ENCODE measurements at regions not wholly inside any gene's neighbourhood (a gene's known extent, or its start where the extent isn't known, plus 50 kb on each side); places are given as distances from the start of the nearest gene placed in this dataset.

GRCh38 chr2:176777262-176777661 lies 435.3 kb upstream of the HNRNPA3 start:
- Histone ChIP-seq H3K27me3 (replicated peaks; ENCODE audit: control insufficient read depth, insufficient read depth, low read length) (no peaks in the 10 kb centered on the region), H3K36me3 (ENCODE audit: control insufficient read depth, insufficient read depth, low read length) (no peaks in the 10 kb centered on the region), H3K4me3 (replicated peaks; ENCODE audit: low read depth, low read length) (no peak overlapping the region)
- DNase-seq (ENCODE audit: extremely low read depth, insufficient read length), result no peak
- TF ChIP-seq, protein P1, sequence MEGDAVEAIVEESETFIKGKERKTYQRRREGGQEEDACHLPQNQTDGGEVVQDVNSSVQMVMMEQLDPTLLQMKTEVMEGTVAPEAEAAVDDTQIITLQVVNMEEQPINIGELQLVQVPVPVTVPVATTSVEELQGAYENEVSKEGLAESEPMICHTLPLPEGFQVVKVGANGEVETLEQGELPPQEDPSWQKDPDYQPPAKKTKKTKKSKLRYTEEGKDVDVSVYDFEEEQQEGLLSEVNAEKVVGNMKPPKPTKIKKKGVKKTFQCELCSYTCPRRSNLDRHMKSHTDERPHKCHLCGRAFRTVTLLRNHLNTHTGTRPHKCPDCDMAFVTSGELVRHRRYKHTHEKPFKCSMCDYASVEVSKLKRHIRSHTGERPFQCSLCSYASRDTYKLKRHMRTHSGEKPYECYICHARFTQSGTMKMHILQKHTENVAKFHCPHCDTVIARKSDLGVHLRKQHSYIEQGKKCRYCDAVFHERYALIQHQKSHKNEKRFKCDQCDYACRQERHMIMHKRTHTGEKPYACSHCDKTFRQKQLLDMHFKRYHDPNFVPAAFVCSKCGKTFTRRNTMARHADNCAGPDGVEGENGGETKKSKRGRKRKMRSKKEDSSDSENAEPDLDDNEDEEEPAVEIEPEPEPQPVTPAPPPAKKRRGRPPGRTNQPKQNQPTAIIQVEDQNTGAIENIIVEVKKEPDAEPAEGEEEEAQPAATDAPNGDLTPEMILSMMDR (IDR thresholded peaks at IDR 0.05; ENCODE audit: insufficient read depth, low read length, poor library complexity, severe bottlenecking), result no peak

- H3K27me3 ChIP-seq (replicated peaks; ENCODE audit: control insufficient read depth, insufficient read depth, low read length), result no peaks in the 10 kb centered on the region
- TF ChIP-seq, protein P1 (IDR thresholded peaks at IDR 0.05; ENCODE audit: insufficient read depth, low read length, poor library complexity, severe bottlenecking), result no peak
- H3K36me3 ChIP-seq (ENCODE audit: control insufficient read depth, insufficient read depth, low read length), result no peaks in the 10 kb centered on the region
- no peak overlapping the region for H3K4me3 ChIP-seq (replicated peaks; ENCODE audit: low read depth, low read length)
- DNase-seq (ENCODE audit: extremely low read depth, insufficient read length), result no peak
Observed at GRCh38 chr2:176779917-176780316, 432.7 kb upstream of the HNRNPA3 start.

- Histone ChIP-seq H3K36me3 (ENCODE audit: control insufficient read depth, insufficient read depth, low read length) (no peaks in the 10 kb centered on the region), H3K27me3 (replicated peaks; ENCODE audit: control insufficient read depth, insufficient read depth, low read length) (no peaks in the 10 kb centered on the region), H3K4me3 (replicated peaks; ENCODE audit: low read depth, low read length) (no peak overlapping the region)
- DNase-seq (ENCODE audit: extremely low read depth, insufficient read length), result no peak
- TF ChIP-seq, protein P1 (IDR thresholded peaks at IDR 0.05; ENCODE audit: insufficient read depth, low read length, poor library complexity, severe bottlenecking), result no peak
Observed at GRCh38 chr2:176780348-176780747, 432.2 kb upstream of the HNRNPA3 start.

DNA sequence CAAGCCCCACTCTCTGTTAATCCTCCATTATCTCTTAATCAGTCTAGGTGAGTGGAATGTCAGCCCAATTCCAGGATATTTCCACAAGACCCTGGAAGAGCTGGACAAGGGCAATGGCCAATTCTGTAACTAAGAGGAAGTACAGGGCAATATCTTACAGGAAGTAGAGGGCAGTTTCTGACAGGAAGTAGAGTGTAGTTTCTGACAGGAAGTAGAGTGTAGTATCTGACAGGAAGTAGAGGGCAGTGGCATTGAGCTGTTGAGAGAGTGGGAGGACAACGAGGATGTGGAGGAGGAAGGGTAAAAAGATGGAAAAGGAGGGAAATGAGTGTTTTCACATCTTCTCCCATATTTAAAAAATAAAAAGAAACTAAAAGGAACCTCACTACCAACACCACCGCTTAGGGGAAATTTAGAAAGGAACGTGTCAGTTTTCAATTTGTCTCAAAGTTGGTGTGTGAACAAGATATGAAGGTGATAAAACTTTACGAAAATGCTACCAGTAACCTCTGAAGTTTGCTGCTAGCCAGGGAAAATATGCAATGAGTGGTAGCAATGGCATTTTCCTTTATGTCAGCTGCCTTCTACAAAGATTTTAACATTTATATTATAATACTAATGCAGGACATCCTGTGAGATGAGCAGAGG lies 430.9 kb upstream of the HNRNPA3 start:
- Histone ChIP-seq H3K4me3 (replicated peaks; ENCODE audit: low read depth, low read length) (no peak overlapping the region), H3K36me3 (ENCODE audit: control insufficient read depth, insufficient read depth, low read length) (no peaks in the 10 kb centered on the region), H3K27me3 (replicated peaks; ENCODE audit: control insufficient read depth, insufficient read depth, low read length) (no peaks in the 10 kb centered on the region)
- TF ChIP-seq, protein P1 (IDR thresholded peaks at IDR 0.05; ENCODE audit: insufficient read depth, low read length, poor library complexity, severe bottlenecking), result no peak
- DNase-seq (ENCODE audit: extremely low read depth, insufficient read length), result no peak

DNA sequence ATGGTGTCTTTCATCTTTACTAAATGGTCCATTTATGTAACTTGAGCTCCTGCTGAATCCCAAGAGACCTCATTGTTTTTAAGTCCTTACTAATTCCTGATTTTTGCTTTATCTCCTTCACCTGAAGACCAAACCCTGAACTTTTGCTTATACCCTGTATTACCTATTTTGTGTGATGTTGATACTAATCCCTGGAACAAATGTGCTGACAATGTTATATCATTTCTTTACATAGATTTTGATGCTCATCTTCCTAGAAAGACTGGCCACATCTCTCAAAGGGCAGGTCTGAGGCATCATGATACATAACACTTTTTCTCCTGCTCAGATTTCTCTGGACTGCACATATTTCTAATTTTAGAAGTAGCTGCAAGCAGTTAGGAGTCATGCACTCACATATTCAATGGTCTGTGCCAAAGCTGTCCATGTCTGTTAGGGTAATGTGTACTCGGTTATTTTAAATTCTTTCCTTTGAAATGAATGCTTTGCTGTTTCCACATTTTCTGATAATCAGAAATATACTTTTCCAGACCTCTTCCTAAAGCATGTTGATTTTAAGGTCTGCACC lies 427.9 kb upstream of the HNRNPA3 start:
- Histone ChIP-seq H3K36me3 (ENCODE audit: control insufficient read depth, insufficient read depth, low read length) (no peaks in the 10 kb centered on the region), H3K4me3 (replicated peaks; ENCODE audit: low read depth, low read length) (no peak overlapping the region), H3K27me3 (replicated peaks; ENCODE audit: control insufficient read depth, insufficient read depth, low read length) (no peaks in the 10 kb centered on the region)
- no peak for DNase-seq (ENCODE audit: extremely low read depth, insufficient read length)
- TF ChIP-seq, protein P1 (IDR thresholded peaks at IDR 0.05; ENCODE audit: insufficient read depth, low read length, poor library complexity, severe bottlenecking), result no peak

Measured in GM06990 (cell line).